Peyer's patch (tissue), 4 donors: ENCODE measurements at regions not wholly inside any gene's neighbourhood (a gene's known extent, or its start where the extent isn't known, plus 50 kb on each side); places are given as distances from the start of the nearest gene placed in this dataset.

Source experiments
- POLR2A ChIP-seq, 2 donors: fragments of 450-650 bp; IDR thresholded peaks; one replicate each; pipeline ENCODE4 v1.5.1; 2017; ENCODE audit warnings: antibody characterized with exemption in 2 of 2, mild to moderate bottlenecking in 2 of 2, moderate library complexity in 2 of 2
- TF ChIP-seq, protein P1 (sequence below), 6 experiments: fragments of 450-650 bp in 4 of 6; fragments of 200-600 bp in 2 of 6; sonication (generic) in 1 of 6; IDR thresholded peaks; one replicate each; pipeline ENCODE4 v1.5.1; 2017 to 2019; ENCODE audit warnings: antibody characterized with exemption in 6 of 6, mild to moderate bottlenecking in 3 of 6, moderate library complexity in 1 of 6

DNA sequence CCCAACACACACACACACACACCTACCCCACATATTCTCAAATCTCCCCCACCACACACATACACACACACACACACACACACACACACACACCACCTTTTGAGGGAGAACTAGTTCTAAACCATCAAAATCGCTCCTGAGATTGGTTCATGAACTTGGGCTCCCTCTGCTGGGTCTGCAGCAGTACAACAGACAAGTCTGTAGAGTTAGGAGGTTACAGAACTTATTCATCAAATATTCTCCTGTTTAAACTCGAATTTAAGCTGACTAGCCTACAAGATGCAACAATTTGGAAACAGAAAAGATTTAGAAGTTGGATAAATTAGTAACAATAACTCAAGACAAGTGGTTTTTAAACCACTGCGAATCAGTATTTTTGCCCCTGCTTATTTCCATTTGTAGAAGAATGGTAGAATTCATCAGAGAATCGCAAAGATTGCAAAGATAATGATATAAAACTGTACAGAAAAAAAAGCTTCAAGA lies 136.4 kb upstream of the USP15 start:
- TF ChIP-seq, protein P1, sequence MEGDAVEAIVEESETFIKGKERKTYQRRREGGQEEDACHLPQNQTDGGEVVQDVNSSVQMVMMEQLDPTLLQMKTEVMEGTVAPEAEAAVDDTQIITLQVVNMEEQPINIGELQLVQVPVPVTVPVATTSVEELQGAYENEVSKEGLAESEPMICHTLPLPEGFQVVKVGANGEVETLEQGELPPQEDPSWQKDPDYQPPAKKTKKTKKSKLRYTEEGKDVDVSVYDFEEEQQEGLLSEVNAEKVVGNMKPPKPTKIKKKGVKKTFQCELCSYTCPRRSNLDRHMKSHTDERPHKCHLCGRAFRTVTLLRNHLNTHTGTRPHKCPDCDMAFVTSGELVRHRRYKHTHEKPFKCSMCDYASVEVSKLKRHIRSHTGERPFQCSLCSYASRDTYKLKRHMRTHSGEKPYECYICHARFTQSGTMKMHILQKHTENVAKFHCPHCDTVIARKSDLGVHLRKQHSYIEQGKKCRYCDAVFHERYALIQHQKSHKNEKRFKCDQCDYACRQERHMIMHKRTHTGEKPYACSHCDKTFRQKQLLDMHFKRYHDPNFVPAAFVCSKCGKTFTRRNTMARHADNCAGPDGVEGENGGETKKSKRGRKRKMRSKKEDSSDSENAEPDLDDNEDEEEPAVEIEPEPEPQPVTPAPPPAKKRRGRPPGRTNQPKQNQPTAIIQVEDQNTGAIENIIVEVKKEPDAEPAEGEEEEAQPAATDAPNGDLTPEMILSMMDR (IDR thresholded peaks at IDR 0.05), result peak in 5 of 6 experiments; percentile 8 to 62 (median 50)
- TF ChIP-seq POLR2A (IDR thresholded peaks at IDR 0.05), result no peak
